ENCODE measurements at regions not wholly inside any gene's neighbourhood (a gene's known extent, or its start where the extent isn't known, plus 50 kb on each side); places are given as distances from the start of the nearest gene placed in this dataset.

DNA sequence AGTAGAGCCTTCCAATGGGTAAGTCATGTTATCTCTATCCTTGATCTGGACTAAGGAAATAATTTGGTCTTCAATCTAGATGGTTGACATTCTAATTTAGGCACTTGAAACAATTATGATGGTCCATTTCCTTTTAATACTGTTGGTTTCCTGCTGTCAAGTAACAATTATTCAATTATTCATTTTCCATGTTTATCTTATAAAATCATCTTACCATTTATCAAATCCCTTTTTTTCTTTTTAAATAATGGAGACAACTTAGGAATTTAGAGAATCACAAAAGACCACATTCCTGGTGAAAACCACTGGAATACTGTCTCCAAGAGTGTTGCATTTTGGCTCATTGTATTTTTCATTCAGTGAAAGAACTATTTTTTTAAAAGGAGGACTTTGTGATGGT lies 148.7 kb upstream of the CTSO start:
- no peak overlapping the region for H3K4me3 ChIP-seq (ENCODE audit: low read depth in 1 of 5, low read length in 5 of 5)
- no peaks in the 10 kb centered on the region for H3K4me1 ChIP-seq (ENCODE audit: control insufficient read depth in 5 of 5, insufficient read depth in 5 of 5, low read length in 5 of 5)
- H3K9ac ChIP-seq (ENCODE audit: low read length in 5 of 5): no peak overlapping the region
- H3K36me3 ChIP-seq (ENCODE audit: control insufficient read depth in 5 of 5, insufficient read depth in 5 of 5, low read length in 5 of 5): no peaks in the 10 kb centered on the region
- H3K27me3 ChIP-seq (ENCODE audit: control insufficient read depth in 5 of 5, insufficient read depth in 4 of 5, low read length in 5 of 5): no peaks in the 10 kb centered on the region
- no peak overlapping the region for H3K27ac ChIP-seq (ENCODE audit: low read depth, low read length)
- no peaks in the 10 kb centered on the region for H3K9me3 ChIP-seq (ENCODE audit: control insufficient read depth in 5 of 5, low read length in 5 of 5)

DNA sequence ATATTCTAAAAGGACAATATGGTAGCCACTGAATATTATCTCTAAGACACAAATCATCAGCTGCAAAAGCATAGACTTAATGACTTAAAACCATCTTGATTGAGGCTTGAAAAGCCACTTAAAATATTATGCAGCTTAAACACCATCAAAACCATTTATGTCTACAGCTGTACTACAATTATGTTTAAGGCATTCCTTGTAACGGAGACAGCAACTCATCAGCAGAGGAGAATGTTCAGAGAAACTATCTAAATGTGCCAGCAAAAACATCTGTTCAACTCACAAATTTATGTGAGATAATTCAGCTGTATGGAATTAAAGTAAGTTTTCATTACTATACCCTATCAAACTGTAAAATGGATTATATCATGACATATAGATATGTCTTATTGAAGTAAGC lies 147.9 kb upstream of the CTSO start:
- no peaks in the 10 kb centered on the region for H3K4me1 ChIP-seq (ENCODE audit: control insufficient read depth in 5 of 5, insufficient read depth in 5 of 5, low read length in 5 of 5)
- H3K27me3 ChIP-seq (ENCODE audit: control insufficient read depth in 5 of 5, insufficient read depth in 4 of 5, low read length in 5 of 5): no peaks in the 10 kb centered on the region
- no peak overlapping the region for H3K9ac ChIP-seq (ENCODE audit: low read length in 5 of 5)
- no peak overlapping the region for H3K27ac ChIP-seq (ENCODE audit: low read depth, low read length)
- H3K4me3 ChIP-seq (ENCODE audit: low read depth in 1 of 5, low read length in 5 of 5): no peak overlapping the region
- H3K9me3 ChIP-seq (ENCODE audit: control insufficient read depth in 5 of 5, low read length in 5 of 5): no peaks in the 10 kb centered on the region
- no peaks in the 10 kb centered on the region for H3K36me3 ChIP-seq (ENCODE audit: control insufficient read depth in 5 of 5, insufficient read depth in 5 of 5, low read length in 5 of 5)

DNA sequence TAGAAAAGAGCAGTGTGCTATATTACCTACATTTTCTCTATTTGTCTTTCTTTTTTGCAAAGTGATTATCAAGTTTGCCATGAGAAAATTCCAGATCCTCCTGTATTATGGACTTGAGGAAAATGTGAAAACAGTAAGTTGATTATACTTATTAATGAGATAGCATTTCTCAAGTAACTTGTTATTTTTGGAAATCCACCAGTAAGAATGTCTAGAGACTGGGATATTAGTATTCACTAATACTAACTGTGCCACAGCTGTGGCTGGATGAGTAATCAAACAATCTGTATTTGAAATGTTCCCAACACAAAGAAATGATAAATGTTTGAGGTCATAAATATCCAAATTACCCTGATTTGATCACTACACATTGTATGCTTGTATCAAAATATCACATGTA lies 147.0 kb upstream of the CTSO start:
- Histone ChIP-seq H3K9me3 (ENCODE audit: control insufficient read depth in 5 of 5, low read length in 5 of 5) (no peaks in the 10 kb centered on the region), H3K4me1 (ENCODE audit: control insufficient read depth in 5 of 5, insufficient read depth in 5 of 5, low read length in 5 of 5) (no peaks in the 10 kb centered on the region), H3K9ac (ENCODE audit: low read length in 5 of 5) (no peak overlapping the region), H3K27me3 (ENCODE audit: control insufficient read depth in 5 of 5, insufficient read depth in 4 of 5, low read length in 5 of 5) (no peaks in the 10 kb centered on the region), H3K4me3 (ENCODE audit: low read depth in 1 of 5, low read length in 5 of 5) (no peak overlapping the region), H3K27ac (ENCODE audit: low read depth, low read length) (no peak overlapping the region), H3K36me3 (ENCODE audit: control insufficient read depth in 5 of 5, insufficient read depth in 5 of 5, low read length in 5 of 5) (no peaks in the 10 kb centered on the region)

DNA sequence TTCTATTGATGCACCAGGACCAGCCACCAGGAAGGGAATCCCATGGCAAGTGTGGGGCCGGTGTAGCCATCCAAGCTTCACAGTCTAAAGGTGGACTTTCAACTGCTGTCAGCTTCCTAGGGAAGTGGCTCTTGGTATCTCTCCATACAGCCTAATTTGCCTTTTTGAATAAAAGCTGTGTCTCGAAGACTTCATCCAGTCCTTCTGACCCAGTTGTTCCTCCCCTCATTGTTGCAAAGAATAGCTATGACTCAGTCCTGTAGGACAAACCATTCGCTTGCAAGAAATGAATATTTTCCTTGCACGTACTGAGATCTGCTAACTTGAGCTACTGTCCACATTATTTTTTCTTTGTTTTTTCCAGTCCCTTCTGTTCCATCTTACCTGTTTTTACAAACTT lies 145.1 kb upstream of the CTSO start:
- Histone ChIP-seq H3K4me1 (ENCODE audit: control insufficient read depth in 5 of 5, insufficient read depth in 5 of 5, low read length in 5 of 5) (no peaks in the 10 kb centered on the region), H3K36me3 (ENCODE audit: control insufficient read depth in 5 of 5, insufficient read depth in 5 of 5, low read length in 5 of 5) (no peaks in the 10 kb centered on the region), H3K9me3 (ENCODE audit: control insufficient read depth in 5 of 5, low read length in 5 of 5) (no peaks in the 10 kb centered on the region), H3K9ac (ENCODE audit: low read length in 5 of 5) (no peak overlapping the region), H3K4me3 (ENCODE audit: low read depth in 1 of 5, low read length in 5 of 5) (no peak overlapping the region), H3K27me3 (ENCODE audit: control insufficient read depth in 5 of 5, insufficient read depth in 4 of 5, low read length in 5 of 5) (no peaks in the 10 kb centered on the region), H3K27ac (ENCODE audit: low read depth, low read length) (no peak overlapping the region)

DNA sequence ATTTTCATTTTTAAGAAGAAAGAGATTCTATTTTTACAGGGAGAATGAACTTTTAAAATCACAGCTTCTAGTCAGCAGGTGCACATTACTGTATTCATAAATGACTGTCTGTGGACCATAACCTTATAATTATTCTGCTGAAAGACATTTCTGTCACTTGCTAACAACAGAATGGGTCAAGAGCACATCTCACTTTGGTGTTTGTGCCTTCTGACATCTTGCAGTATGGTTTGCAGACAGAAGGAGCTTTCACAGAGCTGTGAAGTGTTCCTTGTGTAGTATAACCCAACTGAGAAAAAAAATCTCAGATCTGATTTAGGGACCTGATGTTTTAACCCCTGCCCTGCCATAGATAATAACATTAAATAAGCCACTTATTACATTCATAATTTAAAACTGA lies 131.4 kb upstream of the CTSO start:
- H3K9me3 ChIP-seq (ENCODE audit: control insufficient read depth in 5 of 5, low read length in 5 of 5): no peaks in the 10 kb centered on the region
- no peak overlapping the region for H3K4me3 ChIP-seq (ENCODE audit: low read depth in 1 of 5, low read length in 5 of 5)
- no peaks in the 10 kb centered on the region for H3K4me1 ChIP-seq (ENCODE audit: control insufficient read depth in 5 of 5, insufficient read depth in 5 of 5, low read length in 5 of 5)
- H3K27ac ChIP-seq (ENCODE audit: low read depth, low read length): no peak overlapping the region
- H3K27me3 ChIP-seq (ENCODE audit: control insufficient read depth in 5 of 5, insufficient read depth in 4 of 5, low read length in 5 of 5): no peaks in the 10 kb centered on the region
- no peaks in the 10 kb centered on the region for H3K36me3 ChIP-seq (ENCODE audit: control insufficient read depth in 5 of 5, insufficient read depth in 5 of 5, low read length in 5 of 5)
- H3K9ac ChIP-seq (ENCODE audit: low read length in 5 of 5): no peak overlapping the region

DNA sequence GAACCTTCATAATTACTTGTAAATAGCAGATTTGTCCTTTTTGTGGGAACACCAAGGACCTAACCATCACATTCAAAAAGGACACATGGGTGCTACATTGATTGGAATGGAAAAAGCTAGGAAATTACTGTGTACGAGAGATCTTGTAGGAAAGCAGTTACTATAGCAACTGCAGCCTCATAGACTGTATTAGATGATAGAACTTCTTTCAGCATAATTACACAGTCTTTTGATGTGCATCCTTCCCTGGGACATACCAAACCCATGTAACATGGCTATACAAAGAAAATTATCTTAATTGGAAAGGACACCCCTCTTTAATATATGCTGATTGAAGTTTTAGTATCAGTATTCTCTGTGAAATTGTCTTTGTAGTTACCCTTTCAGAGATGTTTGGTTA lies 130.7 kb upstream of the CTSO start:
- Histone ChIP-seq H3K4me1 (ENCODE audit: control insufficient read depth in 5 of 5, insufficient read depth in 5 of 5, low read length in 5 of 5) (no peaks in the 10 kb centered on the region), H3K4me3 (ENCODE audit: low read depth in 1 of 5, low read length in 5 of 5) (no peak overlapping the region), H3K36me3 (ENCODE audit: control insufficient read depth in 5 of 5, insufficient read depth in 5 of 5, low read length in 5 of 5) (no peaks in the 10 kb centered on the region), H3K27me3 (ENCODE audit: control insufficient read depth in 5 of 5, insufficient read depth in 4 of 5, low read length in 5 of 5) (no peaks in the 10 kb centered on the region), H3K9me3 (ENCODE audit: control insufficient read depth in 5 of 5, low read length in 5 of 5) (no peaks in the 10 kb centered on the region), H3K27ac (ENCODE audit: low read depth, low read length) (no peak overlapping the region), H3K9ac (ENCODE audit: low read length in 5 of 5) (no peak overlapping the region)

DNA sequence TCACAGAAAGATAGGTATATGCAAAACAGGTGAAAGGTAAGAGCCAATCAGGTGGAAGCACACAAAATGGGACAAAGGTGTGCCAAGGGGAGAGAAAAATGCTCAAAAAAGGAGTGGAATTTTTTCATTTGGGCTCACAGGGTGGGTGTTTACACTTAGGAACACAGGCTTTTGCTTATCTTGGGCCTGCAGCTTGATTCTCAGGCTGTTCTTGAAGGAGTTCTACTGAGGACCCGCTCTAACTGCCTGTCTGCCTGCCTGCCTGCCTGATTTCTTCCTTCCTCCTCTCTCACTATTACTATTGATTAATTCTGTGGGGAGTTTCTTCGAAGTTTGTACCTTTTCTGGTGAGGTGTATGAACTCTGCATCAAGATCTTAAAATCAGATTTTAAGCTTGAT lies 120.3 kb upstream of the CTSO start:
- peaks cover 5 to 16% (median 14%) of the 10 kb centered on the region in 5 donors for H3K9me3 ChIP-seq (ENCODE audit: control insufficient read depth in 5 of 5, low read length in 5 of 5)
- no peaks in the 10 kb centered on the region for H3K27me3 ChIP-seq (ENCODE audit: control insufficient read depth in 5 of 5, insufficient read depth in 4 of 5, low read length in 5 of 5)
- no peak overlapping the region for H3K9ac ChIP-seq (ENCODE audit: low read length in 5 of 5)
- no peak overlapping the region for H3K27ac ChIP-seq (ENCODE audit: low read depth, low read length)
- no peaks in the 10 kb centered on the region for H3K4me1 ChIP-seq (ENCODE audit: control insufficient read depth in 5 of 5, insufficient read depth in 5 of 5, low read length in 5 of 5)
- no peaks in the 10 kb centered on the region for H3K36me3 ChIP-seq (ENCODE audit: control insufficient read depth in 5 of 5, insufficient read depth in 5 of 5, low read length in 5 of 5)
- H3K4me3 ChIP-seq (ENCODE audit: low read depth in 1 of 5, low read length in 5 of 5): no peak overlapping the region

DNA sequence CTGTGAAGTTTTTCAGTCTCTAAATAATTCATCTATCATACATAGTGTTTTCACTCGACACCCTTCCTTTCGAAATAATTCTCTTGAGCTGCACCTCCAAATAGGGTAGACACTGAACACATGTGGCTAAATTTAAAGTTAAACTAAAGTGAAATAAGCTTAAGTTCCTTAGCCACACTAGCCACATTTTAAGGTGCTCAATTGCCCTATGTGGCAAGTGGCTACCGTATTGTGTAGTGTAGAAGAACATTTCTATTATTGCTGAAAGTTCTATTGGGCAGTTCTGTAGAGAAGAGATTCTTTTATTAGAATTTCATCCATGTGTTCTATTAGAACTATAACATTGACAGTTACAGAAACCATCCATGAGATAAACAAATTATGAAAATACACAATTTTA lies 107.0 kb upstream of the CTSO start:
- Histone ChIP-seq H3K27me3 (ENCODE audit: control insufficient read depth in 5 of 5, insufficient read depth in 4 of 5, low read length in 5 of 5) (no peaks in the 10 kb centered on the region), H3K27ac (ENCODE audit: low read depth, low read length) (no peak overlapping the region), H3K4me1 (ENCODE audit: control insufficient read depth in 5 of 5, insufficient read depth in 5 of 5, low read length in 5 of 5) (no peaks in the 10 kb centered on the region), H3K9me3 (ENCODE audit: control insufficient read depth in 5 of 5, low read length in 5 of 5) (no peaks in the 10 kb centered on the region), H3K36me3 (ENCODE audit: control insufficient read depth in 5 of 5, insufficient read depth in 5 of 5, low read length in 5 of 5) (no peaks in the 10 kb centered on the region), H3K4me3 (ENCODE audit: low read depth in 1 of 5, low read length in 5 of 5) (no peak overlapping the region), H3K9ac (ENCODE audit: low read length in 5 of 5) (no peak overlapping the region)

DNA sequence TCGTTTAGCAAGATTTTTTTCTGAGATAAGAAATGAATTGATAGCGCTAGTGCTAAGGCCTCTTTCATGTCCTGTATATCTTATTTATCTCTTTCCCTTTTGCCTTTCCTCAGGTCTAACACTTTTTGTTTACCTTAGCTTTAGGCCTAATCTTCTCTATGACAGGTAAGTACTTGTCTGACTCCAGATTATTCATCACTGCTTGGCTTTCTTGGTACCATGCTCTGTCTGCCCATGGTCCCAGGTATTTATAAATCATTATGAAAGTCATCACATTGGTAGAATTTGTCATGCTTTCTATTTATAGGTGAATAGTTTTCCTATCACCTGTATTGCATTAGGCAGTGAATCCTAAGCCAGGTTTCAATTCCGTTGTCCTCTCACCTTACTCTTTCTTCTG lies 99.5 kb upstream of the CTSO start:
- Histone ChIP-seq H3K9me3 (ENCODE audit: control insufficient read depth in 5 of 5, low read length in 5 of 5) (no peaks in the 10 kb centered on the region), H3K9ac (ENCODE audit: low read length in 5 of 5) (no peak overlapping the region), H3K27ac (ENCODE audit: low read depth, low read length) (no peak overlapping the region), H3K4me3 (ENCODE audit: low read depth in 1 of 5, low read length in 5 of 5) (no peak overlapping the region), H3K4me1 (ENCODE audit: control insufficient read depth in 5 of 5, insufficient read depth in 5 of 5, low read length in 5 of 5) (no peaks in the 10 kb centered on the region), H3K36me3 (ENCODE audit: control insufficient read depth in 5 of 5, insufficient read depth in 5 of 5, low read length in 5 of 5) (no peaks in the 10 kb centered on the region), H3K27me3 (ENCODE audit: control insufficient read depth in 5 of 5, insufficient read depth in 4 of 5, low read length in 5 of 5) (no peaks in the 10 kb centered on the region)

DNA sequence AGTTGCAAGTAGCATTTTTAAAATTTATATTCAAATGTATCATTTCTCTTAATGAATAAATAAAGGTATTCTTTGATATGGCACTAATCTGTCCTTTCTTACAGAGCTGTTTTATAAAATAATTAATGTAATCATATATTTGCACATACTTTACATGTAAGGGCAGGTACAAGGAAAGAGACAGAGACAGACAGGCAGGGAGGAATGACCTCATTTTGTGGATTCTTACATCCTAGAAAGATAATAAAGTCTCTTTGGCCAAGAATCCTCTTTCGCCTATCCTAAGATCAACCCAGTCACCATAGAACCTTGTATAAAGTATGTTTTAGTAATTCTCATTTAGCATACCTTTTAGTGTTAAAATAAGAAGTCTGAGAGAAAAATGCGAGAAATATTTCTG lies 98.5 kb upstream of the CTSO start:
- H3K36me3 ChIP-seq (ENCODE audit: control insufficient read depth in 5 of 5, insufficient read depth in 5 of 5, low read length in 5 of 5): no peaks in the 10 kb centered on the region
- no peak overlapping the region for H3K27ac ChIP-seq (ENCODE audit: low read depth, low read length)
- H3K4me1 ChIP-seq (ENCODE audit: control insufficient read depth in 5 of 5, insufficient read depth in 5 of 5, low read length in 5 of 5): no peaks in the 10 kb centered on the region
- H3K4me3 ChIP-seq (ENCODE audit: low read depth in 1 of 5, low read length in 5 of 5): no peak overlapping the region
- H3K27me3 ChIP-seq (ENCODE audit: control insufficient read depth in 5 of 5, insufficient read depth in 4 of 5, low read length in 5 of 5): no peaks in the 10 kb centered on the region
- H3K9ac ChIP-seq (ENCODE audit: low read length in 5 of 5): no peak overlapping the region
- no peaks in the 10 kb centered on the region for H3K9me3 ChIP-seq (ENCODE audit: control insufficient read depth in 5 of 5, low read length in 5 of 5)

DNA sequence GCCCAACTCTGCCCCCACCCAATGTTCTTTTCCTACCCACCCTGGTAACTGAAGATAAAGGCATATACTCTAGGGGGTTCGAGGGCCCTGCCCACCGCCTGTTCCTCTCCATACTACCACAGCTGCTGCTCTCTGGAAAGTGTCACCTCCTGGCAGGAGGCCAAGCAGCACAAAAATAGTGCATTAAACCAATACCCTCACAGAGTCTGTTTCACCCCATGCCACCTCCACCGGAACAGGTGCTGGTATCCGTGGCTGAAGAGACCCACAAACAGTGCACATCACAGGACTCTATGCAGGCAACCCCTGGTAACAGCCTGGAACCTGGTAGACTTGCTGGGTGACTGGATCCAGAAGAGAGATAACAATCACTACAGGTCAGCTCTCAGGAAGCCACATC lies 85.1 kb upstream of the CTSO start:
- H3K9me3 ChIP-seq (ENCODE audit: control insufficient read depth in 5 of 5, low read length in 5 of 5): no peaks in the 10 kb centered on the region
- H3K36me3 ChIP-seq (ENCODE audit: control insufficient read depth in 5 of 5, insufficient read depth in 5 of 5, low read length in 5 of 5): no peaks in the 10 kb centered on the region
- H3K27ac ChIP-seq (ENCODE audit: low read depth, low read length): no peak overlapping the region
- no peak overlapping the region for H3K9ac ChIP-seq (ENCODE audit: low read length in 5 of 5)
- no peak overlapping the region for H3K4me3 ChIP-seq (ENCODE audit: low read depth in 1 of 5, low read length in 5 of 5)
- H3K27me3 ChIP-seq (ENCODE audit: control insufficient read depth in 5 of 5, insufficient read depth in 4 of 5, low read length in 5 of 5): no peaks in the 10 kb centered on the region
- H3K4me1 ChIP-seq (ENCODE audit: control insufficient read depth in 5 of 5, insufficient read depth in 5 of 5, low read length in 5 of 5): no peaks in the 10 kb centered on the region
